ENCODE measurements at regions not wholly inside any gene's neighbourhood (a gene's known extent, or its start where the extent isn't known, plus 50 kb on each side); places are given as distances from the start of the nearest gene placed in this dataset.

GRCh38 chr10:23859598-23859997, 349.3 kb upstream of the KIAA1217 start:
- TF ChIP-seq, protein P1, sequence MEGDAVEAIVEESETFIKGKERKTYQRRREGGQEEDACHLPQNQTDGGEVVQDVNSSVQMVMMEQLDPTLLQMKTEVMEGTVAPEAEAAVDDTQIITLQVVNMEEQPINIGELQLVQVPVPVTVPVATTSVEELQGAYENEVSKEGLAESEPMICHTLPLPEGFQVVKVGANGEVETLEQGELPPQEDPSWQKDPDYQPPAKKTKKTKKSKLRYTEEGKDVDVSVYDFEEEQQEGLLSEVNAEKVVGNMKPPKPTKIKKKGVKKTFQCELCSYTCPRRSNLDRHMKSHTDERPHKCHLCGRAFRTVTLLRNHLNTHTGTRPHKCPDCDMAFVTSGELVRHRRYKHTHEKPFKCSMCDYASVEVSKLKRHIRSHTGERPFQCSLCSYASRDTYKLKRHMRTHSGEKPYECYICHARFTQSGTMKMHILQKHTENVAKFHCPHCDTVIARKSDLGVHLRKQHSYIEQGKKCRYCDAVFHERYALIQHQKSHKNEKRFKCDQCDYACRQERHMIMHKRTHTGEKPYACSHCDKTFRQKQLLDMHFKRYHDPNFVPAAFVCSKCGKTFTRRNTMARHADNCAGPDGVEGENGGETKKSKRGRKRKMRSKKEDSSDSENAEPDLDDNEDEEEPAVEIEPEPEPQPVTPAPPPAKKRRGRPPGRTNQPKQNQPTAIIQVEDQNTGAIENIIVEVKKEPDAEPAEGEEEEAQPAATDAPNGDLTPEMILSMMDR (conservative IDR thresholded peaks at IDR 0.05): no peak
- TF ChIP-seq ZFX (IDR thresholded peaks at IDR 0.05): no peak

All from C4-2B (cell line).